NCI-H69 (cell line): ENCODE measurements at regions not wholly inside any gene's neighbourhood (a gene's known extent, or its start where the extent isn't known, plus 50 kb on each side); places are given as distances from the start of the nearest gene placed in this dataset.

Source experiments
- DNase-seq: peaks from one replicate; lab custom pipeline; 2025; lab: John Stamatoyannopoulos, UW

DNA sequence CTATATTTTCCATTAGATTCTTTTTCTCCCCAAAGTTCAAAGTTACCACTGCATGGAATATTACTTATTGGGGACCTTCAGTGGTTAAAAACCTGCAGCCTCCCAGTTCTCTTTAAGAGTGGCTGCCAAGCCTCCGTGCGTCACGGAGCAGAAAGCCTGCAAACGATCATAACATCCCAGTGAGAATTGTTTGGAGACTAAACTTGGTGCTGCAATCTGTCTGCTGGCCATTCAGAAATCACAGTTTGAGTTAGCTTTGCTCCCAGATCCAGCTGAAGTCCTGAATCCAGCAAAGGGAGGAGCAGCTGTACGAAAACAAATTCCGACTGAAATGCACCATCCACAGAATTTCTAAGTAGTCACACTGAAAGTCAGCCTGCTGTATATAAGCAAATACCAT, 213.5 kb upstream of the PDE10A start:
- DNase-seq: no peak

- DNase-seq: no peak
These were observed 212.9 kb upstream of the PDE10A start for GRCh38 chr6:165875946-165876345.

DNA sequence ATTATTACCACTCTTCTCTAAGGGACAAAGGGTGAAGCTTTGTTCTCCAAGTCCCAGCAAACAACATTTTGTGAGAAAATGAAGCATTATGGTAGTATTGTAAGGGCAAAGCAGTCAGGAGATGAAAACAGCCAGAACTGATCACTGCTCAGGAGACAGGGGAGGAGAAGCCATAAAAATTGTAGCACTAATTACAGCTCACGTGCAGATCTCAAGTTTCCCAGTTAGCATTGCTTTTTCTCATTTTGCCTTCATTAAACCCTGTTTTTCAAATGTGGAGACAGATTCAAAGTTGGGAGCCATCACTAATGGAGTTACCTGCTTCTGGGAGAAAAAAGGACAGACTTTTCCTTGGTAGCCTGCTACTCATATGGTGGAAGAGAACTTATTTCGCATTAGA, 210.9 kb upstream of the PDE10A start:
- no peak for DNase-seq

DNA sequence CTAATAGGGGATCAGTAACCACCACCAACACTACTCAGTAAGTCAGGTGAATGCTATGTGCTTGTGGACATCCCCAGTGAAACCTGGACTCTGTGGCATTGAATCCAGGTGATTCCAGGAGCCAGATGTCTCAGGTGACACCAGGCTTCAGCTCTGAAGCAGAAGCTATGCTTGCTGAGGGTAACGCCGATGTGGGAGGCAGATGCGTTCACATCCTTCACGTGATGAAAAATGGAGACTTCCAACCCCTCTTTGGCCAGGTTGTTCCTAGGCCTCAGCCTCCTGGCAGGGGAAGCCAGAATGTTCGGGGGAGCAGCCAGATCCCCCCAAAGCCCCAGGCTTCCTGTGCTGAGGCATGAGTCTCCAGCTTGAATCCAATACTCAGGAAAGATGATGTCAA, 209.8 kb upstream of the PDE10A start:
- no peak for DNase-seq

GRCh38 chr6:165872311-165872710, 209.3 kb upstream of the PDE10A start:
- DNase-seq: no peak

DNA sequence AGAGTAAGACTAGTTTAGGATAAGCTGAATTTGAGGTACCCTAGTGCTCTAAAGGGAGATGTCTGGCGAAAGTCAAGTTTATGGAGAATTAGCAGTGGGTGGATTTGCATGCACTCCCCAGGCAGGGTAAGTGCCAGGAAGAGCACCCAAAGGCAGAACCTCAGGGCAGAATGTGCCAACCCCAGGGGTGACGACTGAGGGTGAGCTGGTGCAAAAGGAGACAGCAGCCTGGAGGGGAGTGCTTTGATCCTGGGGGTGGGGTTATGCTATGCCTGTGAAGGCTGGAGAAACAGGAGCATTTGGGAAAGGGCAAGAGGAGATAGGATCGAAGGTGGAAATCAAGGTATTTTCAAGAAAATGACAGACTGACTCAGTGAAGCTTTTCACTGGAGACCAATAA, 208.5 kb upstream of the PDE10A start:
- DNase-seq: no peak

GRCh38 chr6:165869526-165869925, 206.5 kb upstream of the PDE10A start:
- DNase-seq: no peak

DNA sequence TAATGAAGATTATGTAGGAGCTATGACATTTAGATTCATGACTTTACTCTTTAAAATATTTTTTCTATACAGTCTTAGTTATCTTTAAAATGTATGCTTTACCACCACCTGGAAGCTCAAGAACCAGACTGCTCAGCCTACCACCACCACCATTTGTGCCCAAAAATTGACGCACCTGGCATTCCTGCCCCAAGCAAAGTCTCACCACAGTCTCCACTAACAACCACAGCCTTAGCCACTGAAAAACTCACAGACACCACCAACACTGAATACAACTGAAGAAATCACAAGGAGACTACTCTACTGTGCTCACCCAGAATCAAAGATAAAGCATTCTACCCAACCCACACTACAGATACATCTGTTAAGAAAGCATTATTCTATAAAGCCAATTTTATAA, 201.9 kb upstream of the PDE10A start:
- no peak for DNase-seq

DNA sequence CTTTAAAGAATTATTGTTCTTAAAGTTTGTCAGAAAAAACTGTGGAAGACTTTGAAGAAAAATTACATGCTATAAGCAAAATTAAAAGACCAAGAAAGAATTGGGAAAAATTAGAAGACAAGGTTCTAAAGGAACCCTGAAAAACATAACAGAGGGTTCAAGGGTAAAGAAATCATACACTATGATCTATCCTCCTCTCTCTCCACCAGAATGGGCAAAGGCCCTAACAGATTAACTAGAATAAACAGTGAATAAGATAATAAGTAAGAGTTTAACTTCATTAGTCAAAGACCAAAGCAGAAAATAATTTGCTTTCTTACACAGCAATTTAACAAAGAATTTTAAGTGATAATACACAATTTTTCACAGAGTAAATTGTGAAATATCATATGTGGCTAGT, 201.2 kb upstream of the PDE10A start:
- no peak for DNase-seq

DNA sequence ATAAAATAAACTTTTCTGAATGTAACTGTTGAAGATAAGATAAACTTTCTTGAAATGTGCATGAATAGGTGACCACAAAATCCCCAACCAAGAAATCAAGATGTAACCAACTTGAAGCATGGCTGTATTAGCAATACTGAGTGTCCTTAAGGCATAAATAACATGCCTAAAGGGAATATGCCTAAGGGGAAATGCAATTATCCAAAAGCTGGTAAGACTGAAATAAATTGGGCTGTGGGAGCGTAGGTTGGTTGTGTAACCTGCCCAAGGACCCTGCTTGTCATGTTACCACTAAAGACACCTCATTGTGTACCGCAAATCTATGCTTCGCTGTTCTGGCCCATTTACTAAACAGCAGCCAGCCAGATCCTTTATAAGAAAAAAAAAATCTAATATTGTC, 200.8 kb upstream of the PDE10A start:
- no peak for DNase-seq

DNA sequence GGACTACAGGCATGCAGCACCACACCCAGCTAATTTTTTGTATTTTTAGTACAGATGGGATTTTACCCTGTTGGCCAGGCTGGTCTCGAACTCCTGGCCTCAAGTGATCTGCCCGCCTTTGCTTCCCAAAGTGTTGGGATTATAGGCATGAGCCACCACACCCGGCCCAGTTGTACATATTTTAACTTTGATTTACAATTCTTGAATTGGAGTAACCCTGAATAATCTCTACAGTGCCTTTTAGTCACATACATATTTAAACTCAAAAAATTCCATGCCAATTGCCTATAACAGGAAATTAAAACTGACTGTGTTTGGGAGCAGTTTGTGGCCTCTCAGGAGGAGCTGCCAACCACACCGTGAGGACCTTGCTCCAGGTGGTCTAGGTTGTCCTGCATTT, 199.8 kb upstream of the PDE10A start:
- no peak for DNase-seq

DNA sequence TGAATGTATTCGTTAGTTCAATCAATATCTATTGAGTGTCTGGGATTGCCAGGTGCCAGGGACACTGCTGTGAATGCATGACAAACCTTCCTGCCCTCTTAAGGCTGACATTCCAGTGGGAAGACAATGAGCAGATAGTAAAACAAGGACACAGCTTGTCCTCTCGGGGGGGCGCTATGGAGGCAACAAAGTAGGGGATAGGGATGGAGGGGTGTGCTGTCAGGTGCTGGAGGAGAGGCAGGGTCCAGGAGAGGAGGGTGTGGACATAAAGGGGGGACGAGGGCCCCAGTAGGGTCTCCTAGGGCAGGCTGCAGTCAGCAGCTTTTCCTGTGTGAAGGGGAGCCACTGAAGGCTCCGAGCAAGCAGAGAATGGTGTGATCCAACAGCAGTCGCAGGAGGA, 198.2 kb upstream of the PDE10A start:
- no peak for DNase-seq

DNA sequence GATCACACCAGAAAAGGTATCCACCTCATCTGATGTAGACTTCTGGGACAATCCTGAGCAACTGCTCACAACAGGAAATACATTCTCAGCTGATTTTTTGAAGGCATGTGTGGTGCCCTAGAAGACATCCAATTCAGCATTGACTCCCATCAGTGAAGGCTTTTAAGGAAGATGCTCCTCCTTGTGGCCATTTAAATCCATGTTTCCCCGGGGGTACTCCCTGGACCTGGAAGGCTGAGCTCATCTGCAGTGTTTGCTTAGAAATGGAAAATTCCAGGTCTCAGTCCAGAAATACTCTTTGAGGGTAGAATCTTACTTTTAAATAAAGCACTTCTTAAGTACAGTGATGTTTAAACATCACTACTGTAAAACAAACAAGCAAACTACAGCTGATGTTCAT, 195.5 kb upstream of the PDE10A start:
- no peak for DNase-seq

DNA sequence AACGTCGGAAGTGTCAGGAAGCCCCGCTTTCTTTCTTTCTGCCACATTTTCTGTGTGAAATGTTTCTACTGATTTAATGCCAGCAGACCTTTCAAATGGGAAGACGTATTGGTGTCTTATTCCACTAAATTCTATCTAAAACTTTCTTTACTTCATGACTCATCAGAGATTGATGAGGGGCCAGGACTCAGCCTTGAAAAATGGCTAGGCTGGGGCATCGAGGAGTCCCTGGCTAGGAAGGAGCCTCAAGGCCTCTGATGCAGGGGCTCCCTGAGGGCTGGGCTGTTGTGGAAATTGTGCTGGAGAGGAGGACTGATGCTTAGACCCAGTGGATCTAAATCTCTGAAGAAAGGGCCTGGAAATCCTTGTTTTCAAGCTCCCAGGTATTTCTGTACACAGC, 192.8 kb upstream of the PDE10A start:
- DNase-seq: no peak

DNA sequence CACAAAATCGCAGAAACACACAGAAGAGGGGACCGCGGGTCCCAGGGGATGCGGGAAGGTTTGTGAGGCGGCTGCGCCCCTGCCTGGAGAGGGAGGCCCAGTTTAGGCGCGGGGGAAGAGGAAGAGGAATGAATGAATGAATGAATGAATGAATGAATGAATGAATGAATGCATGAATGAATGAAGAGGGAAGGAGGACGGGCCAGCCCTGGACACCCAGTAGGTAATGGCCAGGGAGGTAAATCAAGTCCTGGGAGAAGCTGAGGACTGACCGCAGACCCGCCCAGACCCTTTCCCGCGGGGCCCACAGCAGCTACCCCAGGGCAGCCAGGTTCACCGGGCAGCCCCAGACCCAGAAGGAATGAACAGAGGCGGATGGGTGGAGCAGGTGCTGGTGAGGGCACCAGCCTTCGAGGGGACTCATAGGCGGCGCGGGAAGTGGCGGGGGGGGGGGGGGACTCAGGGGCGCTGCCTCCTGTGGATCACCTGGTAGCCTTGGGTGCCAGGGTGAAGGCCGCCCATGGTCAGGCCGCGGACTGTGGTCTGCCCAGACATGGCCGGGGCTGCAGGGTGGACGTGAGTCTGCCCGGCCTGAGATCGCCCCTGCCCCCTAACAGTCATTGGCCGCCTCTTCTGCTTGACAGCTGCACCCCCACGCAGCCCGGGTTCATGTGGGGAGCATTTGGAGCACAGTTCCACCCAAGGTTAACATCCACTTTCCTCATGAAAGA, 192.0 kb upstream of the PDE10A start:
- no peak for DNase-seq

GRCh38 chr6:165854061-165854862, 191.2 kb upstream of the PDE10A start:
- DNase-seq: no peak

GRCh38 chr6:165852676-165853075, 189.6 kb upstream of the PDE10A start:
- DNase-seq: no peak

- peak; percentile 3 for DNase-seq
These were observed 187.5 kb upstream of the PDE10A start for GRCh38 chr6:165850434-165851019.

DNA sequence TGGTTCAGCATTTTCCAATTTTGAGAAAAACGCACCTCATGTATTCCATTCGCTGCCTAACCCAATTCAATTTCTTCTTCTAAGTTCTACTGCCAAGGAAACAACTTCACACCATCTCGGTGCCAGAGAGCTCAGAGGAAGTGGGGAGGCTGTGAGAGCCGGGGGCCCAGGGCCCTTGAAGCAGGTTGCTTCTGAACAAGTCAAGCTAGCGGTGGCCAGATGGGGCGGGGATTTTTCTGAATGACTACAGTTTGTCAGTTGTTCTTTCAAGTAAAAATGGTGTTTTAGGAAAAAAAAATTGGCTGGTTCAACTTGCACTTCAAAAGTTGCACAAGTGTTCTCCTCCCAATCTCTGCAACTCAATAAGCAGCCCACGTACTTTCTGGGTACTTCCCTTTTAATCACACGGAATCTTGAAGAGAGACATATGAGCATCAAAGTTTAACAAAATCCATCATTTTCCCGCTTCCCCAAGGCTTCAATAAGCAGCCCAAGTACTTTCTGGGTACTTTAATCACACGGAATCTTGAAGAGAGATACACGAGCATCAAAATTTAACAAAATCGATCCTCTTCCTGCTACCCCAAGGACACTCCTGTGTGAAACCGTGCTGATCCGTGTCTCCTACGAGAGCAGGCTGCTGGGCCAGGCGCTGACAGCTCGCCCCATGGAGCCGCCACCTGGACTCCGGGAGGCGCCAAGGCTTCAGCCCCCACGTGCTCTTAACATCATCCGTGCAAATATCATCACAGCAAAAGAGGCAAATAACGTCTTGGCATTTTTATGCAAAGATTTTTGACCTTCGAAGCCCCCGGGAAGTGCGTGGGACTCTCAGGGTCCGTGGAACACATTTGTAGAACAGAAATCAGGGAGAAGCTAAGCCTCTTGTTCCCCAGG, 186.7 kb upstream of the PDE10A start:
- DNase-seq: no peak

GRCh38 chr6:165848086-165848426, 185.0 kb upstream of the PDE10A start:
- DNase-seq: no peak

- no peak for DNase-seq
These were observed 184.5 kb upstream of the PDE10A start for GRCh38 chr6:165847407-165848085.
